ENCODE measurements at regions not wholly inside any gene's neighbourhood (a gene's known extent, or its start where the extent isn't known, plus 50 kb on each side); places are given as distances from the start of the nearest gene placed in this dataset.
"Not testable (repeated sequence)": the region's sequence is repeated elsewhere in the genome, so short reads cannot be mapped to it uniquely, and the experiment has no call there.

- not testable (repeated sequence) for H3K36me3 Mint-ChIP-seq (ENCODE audit: low read depth); H3K4me3 Mint-ChIP-seq; H3K27ac Mint-ChIP-seq; H3K27me3 Mint-ChIP-seq; H3K9me3 Mint-ChIP-seq; DNase-seq
- H3K4me1 Mint-ChIP-seq (ENCODE audit: low read depth), result peaks cover 10% of the 10 kb centered on the region
Measured at GRCh38 chr7:76736724-76737123, 109.6 kb upstream of the POMZP3 start.

- DNase-seq; H3K27me3 Mint-ChIP-seq; H3K9me3 Mint-ChIP-seq; H3K4me3 Mint-ChIP-seq; H3K27ac Mint-ChIP-seq; H3K36me3 Mint-ChIP-seq (ENCODE audit: low read depth): not testable (repeated sequence)
- peaks cover 10% of the 10 kb centered on the region for H3K4me1 Mint-ChIP-seq (ENCODE audit: low read depth)
Measured at GRCh38 chr7:76736091-76736490, 109.0 kb upstream of the POMZP3 start.

- H3K27me3 Mint-ChIP-seq, H3K27ac Mint-ChIP-seq: not testable (repeated sequence)
- H3K4me1 Mint-ChIP-seq (ENCODE audit: low read depth), result peaks cover 10% of the 10 kb centered on the region
Measured at GRCh38 chr7:76735668-76736067, 108.6 kb upstream of the POMZP3 start.

GRCh38 chr7:76728571-76728974 lies 101.5 kb upstream of the POMZP3 start:
- not testable (repeated sequence) for H3K36me3 Mint-ChIP-seq (ENCODE audit: low read depth); H3K27ac Mint-ChIP-seq; H3K27me3 Mint-ChIP-seq

More at GRCh38 chr7:76735668-76736067, 108.6 kb upstream of the POMZP3 start:
- not testable (repeated sequence) for H3K4me3 Mint-ChIP-seq; H3K36me3 Mint-ChIP-seq (ENCODE audit: low read depth); H3K9me3 Mint-ChIP-seq; DNase-seq

GRCh38 chr7:76723928-76724327 lies 96.8 kb upstream of the POMZP3 start:
- H3K27ac Mint-ChIP-seq; H3K4me3 Mint-ChIP-seq; DNase-seq; H3K9me3 Mint-ChIP-seq; H3K36me3 Mint-ChIP-seq (ENCODE audit: low read depth); H3K4me1 Mint-ChIP-seq (ENCODE audit: low read depth): not testable (repeated sequence)
- H3K27me3 Mint-ChIP-seq, result peaks cover 10% of the 10 kb centered on the region

More at GRCh38 chr7:76728571-76728974, 101.5 kb upstream of the POMZP3 start:
- not testable (repeated sequence) for DNase-seq; H3K9me3 Mint-ChIP-seq; H3K4me1 Mint-ChIP-seq (ENCODE audit: low read depth); H3K4me3 Mint-ChIP-seq

- H3K27me3 Mint-ChIP-seq, result not testable (repeated sequence)
- peaks cover 11% of the 10 kb centered on the region for H3K9me3 Mint-ChIP-seq
Measured at GRCh38 chr7:76716551-76716950, 89.5 kb upstream of the POMZP3 start.

GRCh38 chr7:76712926-76713325 lies 85.8 kb upstream of the POMZP3 start:
- not testable (repeated sequence) for H3K27ac Mint-ChIP-seq

More at GRCh38 chr7:76716551-76716950, 89.5 kb upstream of the POMZP3 start:
- H3K27ac Mint-ChIP-seq; DNase-seq; H3K4me3 Mint-ChIP-seq; H3K36me3 Mint-ChIP-seq (ENCODE audit: low read depth); H3K4me1 Mint-ChIP-seq (ENCODE audit: low read depth): not testable (repeated sequence)

GRCh38 chr7:76711648-76712047 lies 84.6 kb upstream of the POMZP3 start:
- not testable (repeated sequence) for H3K36me3 Mint-ChIP-seq (ENCODE audit: low read depth); H3K9me3 Mint-ChIP-seq; H3K27me3 Mint-ChIP-seq; DNase-seq; H3K27ac Mint-ChIP-seq; H3K4me1 Mint-ChIP-seq (ENCODE audit: low read depth); H3K4me3 Mint-ChIP-seq

More at GRCh38 chr7:76712926-76713325, 85.8 kb upstream of the POMZP3 start:
- H3K9me3 Mint-ChIP-seq, result peaks cover 11% of the 10 kb centered on the region
- not testable (repeated sequence) for DNase-seq; H3K27me3 Mint-ChIP-seq; H3K36me3 Mint-ChIP-seq (ENCODE audit: low read depth); H3K4me3 Mint-ChIP-seq; H3K4me1 Mint-ChIP-seq (ENCODE audit: low read depth)

GRCh38 chr7:76709703-76710102 lies 82.6 kb upstream of the POMZP3 start:
- not testable (repeated sequence) for H3K27me3 Mint-ChIP-seq; H3K36me3 Mint-ChIP-seq (ENCODE audit: low read depth); H3K27ac Mint-ChIP-seq; H3K4me1 Mint-ChIP-seq (ENCODE audit: low read depth); DNase-seq; H3K9me3 Mint-ChIP-seq; H3K4me3 Mint-ChIP-seq

- not testable (repeated sequence) for DNase-seq; H3K36me3 Mint-ChIP-seq (ENCODE audit: low read depth); H3K9me3 Mint-ChIP-seq; H3K4me1 Mint-ChIP-seq (ENCODE audit: low read depth); H3K27ac Mint-ChIP-seq; H3K27me3 Mint-ChIP-seq; H3K4me3 Mint-ChIP-seq
Measured at GRCh38 chr7:76708446-76708845, 81.4 kb upstream of the POMZP3 start.

GRCh38 chr7:76703815-76704214 lies 76.7 kb upstream of the POMZP3 start:
- not testable (repeated sequence) for H3K4me1 Mint-ChIP-seq (ENCODE audit: low read depth); DNase-seq; H3K36me3 Mint-ChIP-seq (ENCODE audit: low read depth); H3K9me3 Mint-ChIP-seq; H3K27ac Mint-ChIP-seq; H3K27me3 Mint-ChIP-seq; H3K4me3 Mint-ChIP-seq

GRCh38 chr7:76686277-76686676 lies 59.2 kb upstream of the POMZP3 start:
- not testable (repeated sequence) for H3K27ac Mint-ChIP-seq

GRCh38 chr7:76684737-76685136 lies 57.7 kb upstream of the POMZP3 start:
- H3K27ac Mint-ChIP-seq; H3K36me3 Mint-ChIP-seq (ENCODE audit: low read depth); H3K9me3 Mint-ChIP-seq; DNase-seq; H3K4me3 Mint-ChIP-seq; H3K27me3 Mint-ChIP-seq; H3K4me1 Mint-ChIP-seq (ENCODE audit: low read depth): not testable (repeated sequence)

More at GRCh38 chr7:76686277-76686676, 59.2 kb upstream of the POMZP3 start:
- not testable (repeated sequence) for H3K27me3 Mint-ChIP-seq; H3K9me3 Mint-ChIP-seq; H3K4me1 Mint-ChIP-seq (ENCODE audit: low read depth); DNase-seq; H3K4me3 Mint-ChIP-seq; H3K36me3 Mint-ChIP-seq (ENCODE audit: low read depth)

- DNase-seq; H3K4me1 Mint-ChIP-seq (ENCODE audit: low read depth); H3K4me3 Mint-ChIP-seq; H3K9me3 Mint-ChIP-seq; H3K36me3 Mint-ChIP-seq (ENCODE audit: low read depth); H3K27ac Mint-ChIP-seq: not testable (repeated sequence)
- H3K27me3 Mint-ChIP-seq, result peaks cover 12% of the 10 kb centered on the region
Measured at GRCh38 chr7:76683631-76684030, 56.6 kb upstream of the POMZP3 start.

GRCh38 chr7:76681810-76682209 lies 54.7 kb upstream of the POMZP3 start:
- H3K4me3 Mint-ChIP-seq; H3K36me3 Mint-ChIP-seq (ENCODE audit: low read depth); H3K9me3 Mint-ChIP-seq; H3K4me1 Mint-ChIP-seq (ENCODE audit: low read depth); H3K27ac Mint-ChIP-seq; DNase-seq: not testable (repeated sequence)
- peaks cover 28% of the 10 kb centered on the region for H3K27me3 Mint-ChIP-seq

- not testable (repeated sequence) for H3K36me3 Mint-ChIP-seq (ENCODE audit: low read depth); H3K9me3 Mint-ChIP-seq; H3K27ac Mint-ChIP-seq; H3K4me3 Mint-ChIP-seq; H3K4me1 Mint-ChIP-seq (ENCODE audit: low read depth); DNase-seq
- H3K27me3 Mint-ChIP-seq, result peaks cover 28% of the 10 kb centered on the region
Measured at GRCh38 chr7:76679174-76679573, 52.1 kb upstream of the POMZP3 start.

Data from activated T-cell treated with anti-CD3 and anti-CD28 coated beads, Interleukin-2, amount 50 U/mL, for 24 hours (primary cell).